ENCODE measurements at regions not wholly inside any gene's neighbourhood (a gene's known extent, or its start where the extent isn't known, plus 50 kb on each side); places are given as distances from the start of the nearest gene placed in this dataset.

DNA sequence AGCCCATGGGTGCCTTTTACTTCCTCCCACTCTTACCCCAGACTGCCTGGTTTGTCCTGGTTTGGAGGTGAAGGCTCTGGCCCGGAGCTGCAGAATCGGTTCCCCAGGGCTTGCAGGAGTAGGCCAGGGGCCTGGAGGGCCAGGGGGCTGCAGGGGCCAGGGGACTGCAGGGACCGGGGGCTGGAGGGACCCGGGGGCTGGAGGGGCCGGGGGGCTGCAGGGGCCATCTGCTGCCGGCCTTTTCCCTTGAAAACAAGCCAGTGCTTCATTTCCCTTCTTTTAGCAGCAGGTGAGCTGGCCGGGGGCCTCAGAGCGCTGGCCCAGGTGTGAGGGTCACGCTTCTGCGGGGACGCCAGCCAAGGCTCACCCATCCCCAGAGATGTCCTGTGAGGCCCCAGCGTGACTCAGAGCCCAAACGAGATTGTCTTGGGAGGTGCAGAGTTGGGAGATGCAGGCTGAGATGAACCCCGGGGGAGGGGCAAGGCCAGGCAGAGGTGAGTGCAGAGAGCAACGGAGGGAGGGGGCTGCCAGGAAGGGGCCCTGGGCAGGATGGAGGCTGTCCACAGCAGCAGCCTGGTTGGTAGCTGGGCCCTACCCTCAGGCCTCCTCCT is 154.9 kb downstream of the KIF26A start:
- DNase-seq = no peak

DNA sequence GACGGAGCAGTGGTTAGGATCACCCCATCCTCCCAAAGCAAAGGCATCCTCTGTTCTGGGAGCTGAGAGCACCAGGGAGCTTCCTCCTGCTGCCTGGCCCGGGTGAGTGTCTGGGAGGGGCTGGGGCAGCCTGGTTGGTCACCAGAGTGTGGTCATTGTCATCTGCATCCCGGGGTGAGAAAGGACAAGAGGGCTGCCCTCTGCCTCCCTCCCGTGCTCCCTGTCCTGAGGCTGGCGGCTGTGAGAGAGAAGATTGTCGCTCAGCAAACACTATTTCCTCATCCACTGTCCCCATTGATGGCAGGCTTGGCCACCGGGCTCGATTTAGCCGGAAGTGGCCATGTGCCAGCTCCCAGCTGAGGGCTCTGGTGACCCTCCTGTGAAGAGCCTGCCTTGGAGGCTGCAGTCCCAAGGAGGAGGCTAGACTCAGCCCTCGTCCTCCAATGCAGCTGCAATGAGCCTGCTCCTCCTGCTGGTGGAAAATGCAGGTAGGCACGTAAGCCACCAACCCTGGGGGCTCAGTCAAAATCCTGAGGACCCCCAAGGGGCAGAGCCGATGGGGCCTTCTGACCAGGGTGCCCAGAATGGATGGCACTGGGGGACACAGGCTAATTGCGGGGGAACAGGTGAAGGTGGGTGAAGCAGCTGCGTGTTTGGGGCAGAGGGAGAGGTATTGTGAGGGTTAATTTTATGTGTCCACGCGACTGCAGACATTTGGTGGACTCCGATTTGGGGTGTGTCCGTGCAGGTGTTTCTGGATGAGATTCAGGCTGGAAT is 155.7 kb downstream of the KIF26A start:
- no peak for DNase-seq

DNA sequence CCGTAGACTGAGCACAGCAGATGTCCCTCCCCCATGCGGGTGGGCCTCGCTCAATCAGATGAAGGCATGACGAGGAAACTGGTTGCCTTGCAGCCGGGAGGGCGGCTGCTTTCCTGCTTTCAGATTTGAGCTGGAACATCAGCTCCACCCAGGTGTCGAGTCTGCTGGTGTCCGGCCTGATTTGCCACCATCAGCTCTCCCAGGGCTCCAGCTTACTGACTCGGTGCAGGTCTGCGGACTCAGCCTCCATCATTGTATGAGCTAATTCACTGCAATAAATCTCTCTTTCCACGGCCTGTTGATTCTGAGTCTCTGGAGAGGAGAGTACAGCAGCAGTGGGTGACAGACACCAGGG is 156.2 kb downstream of the KIF26A start:
- no peak for DNase-seq

DNA sequence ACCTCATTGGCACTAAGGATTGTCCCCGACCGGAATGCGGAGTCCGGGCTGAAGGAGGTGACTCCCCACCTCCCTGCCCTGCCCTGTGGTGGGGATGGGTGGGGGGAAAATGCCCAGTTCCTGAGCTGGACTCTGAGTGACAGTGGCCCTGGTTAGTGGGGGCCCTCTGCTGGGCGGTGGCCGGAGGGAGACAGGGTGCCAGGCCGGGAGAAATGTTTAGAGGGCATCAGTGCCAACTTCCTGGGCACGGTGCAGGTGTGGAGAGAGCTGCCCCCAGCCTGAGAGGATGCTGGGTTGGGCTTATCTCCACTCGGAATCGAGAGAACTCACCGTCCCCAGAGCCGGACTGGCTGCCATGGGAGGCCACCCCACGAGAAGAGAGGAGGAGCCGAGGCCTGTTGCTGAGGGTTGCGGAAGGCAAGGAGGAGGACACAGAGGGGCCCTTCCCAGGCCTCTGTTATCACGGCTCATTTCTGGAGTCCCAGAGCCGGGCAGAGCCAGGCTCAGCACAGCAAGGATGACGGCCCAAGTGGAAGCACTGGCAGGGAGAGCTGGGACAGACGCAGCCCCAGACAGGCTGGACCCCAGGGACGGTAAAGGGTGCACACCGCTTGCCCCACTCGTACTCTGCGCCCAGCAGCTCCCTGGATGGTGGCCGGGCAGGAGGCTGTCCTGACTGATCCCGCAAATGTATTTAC is 156.7 kb downstream of the KIF26A start:
- no peak for DNase-seq

DNA sequence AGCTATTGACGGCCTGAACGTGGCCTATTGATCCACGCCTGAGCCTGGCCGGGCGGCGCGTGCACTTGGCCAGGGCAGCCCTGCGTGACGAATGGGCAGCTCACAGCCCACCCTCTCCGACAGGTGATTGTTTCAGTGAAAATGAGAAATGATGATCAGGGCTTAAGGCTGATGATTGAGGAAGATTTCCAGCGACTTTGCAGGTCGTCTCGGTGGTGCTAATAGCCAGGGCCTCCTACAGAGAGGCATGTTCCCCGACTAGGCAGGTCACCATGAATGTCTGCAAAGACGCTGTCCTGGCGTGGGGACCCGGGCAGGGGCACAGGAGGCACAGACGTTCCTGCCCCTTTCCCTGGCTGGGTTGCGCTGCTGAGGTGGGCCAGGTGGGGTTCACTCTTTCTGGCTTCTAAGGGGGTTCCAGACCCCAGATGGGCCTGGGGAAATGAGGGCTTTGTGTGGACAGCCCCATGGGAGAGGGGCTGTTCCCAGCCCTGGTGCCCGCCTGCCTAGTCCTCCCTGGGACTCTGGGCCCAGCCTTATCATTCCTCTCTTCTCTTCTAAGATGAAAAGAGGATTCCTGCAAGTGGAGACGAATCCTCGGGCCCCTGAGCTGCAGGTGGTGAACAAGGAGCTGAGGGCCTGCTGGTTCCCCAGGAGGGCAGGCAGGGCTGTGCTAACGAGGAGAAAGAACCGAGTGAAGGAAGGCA is 157.4 kb downstream of the KIF26A start:
- DNase-seq = no peak

DNA sequence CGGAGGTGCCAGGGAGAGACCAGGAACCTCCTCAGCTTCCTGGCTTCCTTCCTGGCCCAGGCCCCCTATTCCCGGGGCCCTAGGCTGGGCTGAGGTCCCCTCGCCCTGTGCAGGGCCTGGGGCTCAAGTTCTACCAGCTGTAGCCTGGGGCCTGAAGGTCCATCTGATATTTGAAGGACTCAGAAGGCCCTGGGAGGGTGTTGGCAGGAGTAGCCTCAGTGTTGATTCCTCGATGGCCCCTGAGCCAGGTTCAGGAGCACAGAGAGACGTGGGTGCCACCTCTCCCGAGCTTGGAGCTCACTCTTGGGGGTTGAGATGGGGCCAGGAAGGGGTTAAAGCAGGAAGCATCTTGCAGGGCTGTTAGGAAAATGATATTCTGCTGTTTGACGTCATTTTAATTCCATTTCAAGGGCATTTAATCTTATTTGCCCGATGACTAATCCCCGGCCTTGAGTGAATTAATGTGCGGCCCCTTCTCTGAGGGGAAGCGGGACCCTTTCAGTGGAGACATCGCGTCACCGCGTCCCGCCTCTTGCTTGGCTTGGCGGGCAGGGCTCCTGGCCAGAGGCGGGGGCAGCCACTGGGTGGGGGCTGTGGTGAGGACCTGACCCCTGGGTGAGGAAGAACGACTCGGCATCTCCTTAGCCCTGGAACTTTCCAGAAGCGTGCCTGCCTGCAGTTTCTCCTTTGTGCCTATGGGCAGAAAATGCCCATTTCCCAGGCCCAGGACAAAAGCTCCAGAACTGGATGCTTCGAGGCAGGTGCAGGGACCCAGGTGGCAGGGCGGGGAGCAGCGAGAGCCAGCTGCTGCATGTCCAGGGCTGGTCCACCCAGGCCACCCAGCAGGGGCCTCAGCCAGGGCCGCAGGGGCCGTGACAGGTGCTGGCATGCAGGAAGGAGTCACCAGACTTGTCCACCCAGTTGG is 158.3 kb downstream of the KIF26A start:
- no peak for DNase-seq

DNA sequence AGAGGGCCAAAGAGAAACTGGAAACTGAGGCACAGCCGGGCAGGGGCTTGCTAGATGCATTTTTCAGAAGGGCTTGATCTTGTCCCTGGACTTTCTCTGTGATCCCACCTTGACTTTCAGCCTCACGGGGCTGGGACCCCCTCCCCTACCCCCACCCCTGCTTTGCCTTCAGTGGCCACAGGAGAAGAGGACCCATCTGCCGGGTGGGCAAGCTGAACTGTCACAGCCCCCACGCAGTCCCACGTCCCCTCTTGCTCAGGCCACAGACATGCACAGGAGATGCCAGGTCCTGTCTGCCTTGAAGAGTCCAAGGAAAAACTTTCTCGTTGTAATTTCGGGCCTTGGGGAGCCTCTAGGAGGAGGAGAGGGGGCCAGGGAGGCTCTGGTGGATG is 158.9 kb downstream of the KIF26A start:
- DNase-seq = no peak

DNA sequence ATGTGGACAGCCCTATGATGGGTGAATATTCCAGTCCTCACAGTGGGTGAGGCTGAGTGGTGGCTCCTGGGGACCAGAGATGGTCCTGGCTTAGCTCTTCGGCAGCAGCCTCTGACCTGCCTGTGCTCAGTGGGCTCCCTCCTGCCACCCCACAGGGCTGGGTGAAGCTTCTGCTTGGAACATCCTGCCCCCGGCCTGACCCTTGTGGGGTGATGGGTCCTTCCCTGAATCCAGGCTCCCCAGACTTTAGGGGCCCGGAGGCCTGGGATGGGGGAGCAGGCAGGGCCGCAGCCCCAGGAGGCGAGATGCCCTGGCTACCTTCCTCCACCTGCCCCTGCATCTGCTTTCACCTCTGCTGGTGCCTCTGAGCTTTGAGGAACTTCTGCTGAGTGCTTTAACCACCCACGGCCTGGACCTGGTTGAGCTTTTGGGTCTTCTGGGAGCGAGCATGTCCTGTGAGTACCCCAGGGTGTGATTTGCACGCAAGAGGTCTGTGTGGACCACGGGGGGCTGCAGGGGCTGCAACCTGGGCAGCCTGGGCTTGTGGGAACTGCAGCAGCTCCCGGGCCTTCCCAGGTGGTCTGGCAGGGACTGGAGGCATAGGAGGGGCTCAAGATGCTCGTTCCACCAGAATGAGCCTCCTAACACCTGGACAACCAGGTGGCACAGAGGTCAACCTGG is 159.5 kb downstream of the KIF26A start:
- DNase-seq = no peak

DNA sequence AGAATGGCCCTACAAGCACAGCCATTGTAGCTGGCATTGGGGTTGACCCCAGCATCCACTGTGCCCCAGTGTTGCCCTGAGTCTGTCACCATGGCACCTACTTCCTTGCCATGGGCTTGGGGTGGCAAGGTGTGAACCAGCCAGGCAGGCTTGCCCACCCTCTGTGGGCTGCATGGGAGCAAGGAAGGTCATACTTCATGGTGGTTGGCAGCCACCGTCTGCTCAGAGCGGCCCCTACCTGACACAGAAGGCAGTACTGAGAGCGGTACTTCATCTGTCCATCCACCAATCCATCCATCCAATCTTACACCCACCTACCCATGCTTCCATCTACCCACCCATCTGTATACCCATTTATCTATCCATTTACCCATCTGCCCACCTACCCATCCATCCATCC is 160.1 kb downstream of the KIF26A start:
- DNase-seq = no peak

DNA sequence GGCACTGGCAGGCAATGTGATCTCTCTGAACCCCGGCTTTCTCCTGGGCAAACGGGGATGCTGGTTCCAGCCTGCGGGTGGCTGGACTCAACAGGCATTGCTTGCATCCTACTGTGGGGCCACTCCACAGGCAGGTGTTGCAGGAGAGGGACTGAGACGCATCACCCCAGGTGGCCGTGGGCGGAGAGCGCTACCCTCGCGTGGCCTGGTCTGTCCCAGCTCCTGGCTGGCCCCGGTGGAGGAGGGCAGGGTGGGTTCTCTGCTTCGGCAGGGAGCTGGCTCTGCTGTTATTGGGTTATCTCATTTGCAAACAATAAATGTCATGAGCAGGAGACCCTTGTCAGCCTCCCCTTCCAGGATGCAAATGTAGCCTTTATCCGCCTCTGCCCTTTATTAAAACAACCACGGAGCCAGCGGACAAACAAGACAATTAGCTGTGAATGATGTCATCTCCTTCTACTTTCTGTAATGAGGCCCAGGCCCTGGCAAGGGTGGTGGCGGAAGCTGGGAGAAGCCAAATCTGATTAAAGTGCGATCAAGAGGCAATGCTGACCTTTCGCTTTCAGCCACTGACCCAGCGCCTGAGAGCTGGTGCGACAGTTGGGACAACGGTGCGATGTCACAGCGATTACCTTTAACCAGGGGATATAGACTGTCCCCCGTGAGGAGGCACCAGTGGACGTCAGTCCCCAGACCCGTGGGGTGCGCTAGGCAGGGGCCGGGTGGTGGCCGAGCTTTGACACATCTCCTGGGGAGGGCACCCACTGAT is 161.8 kb downstream of the KIF26A start:
- DNase-seq = no peak

DNA sequence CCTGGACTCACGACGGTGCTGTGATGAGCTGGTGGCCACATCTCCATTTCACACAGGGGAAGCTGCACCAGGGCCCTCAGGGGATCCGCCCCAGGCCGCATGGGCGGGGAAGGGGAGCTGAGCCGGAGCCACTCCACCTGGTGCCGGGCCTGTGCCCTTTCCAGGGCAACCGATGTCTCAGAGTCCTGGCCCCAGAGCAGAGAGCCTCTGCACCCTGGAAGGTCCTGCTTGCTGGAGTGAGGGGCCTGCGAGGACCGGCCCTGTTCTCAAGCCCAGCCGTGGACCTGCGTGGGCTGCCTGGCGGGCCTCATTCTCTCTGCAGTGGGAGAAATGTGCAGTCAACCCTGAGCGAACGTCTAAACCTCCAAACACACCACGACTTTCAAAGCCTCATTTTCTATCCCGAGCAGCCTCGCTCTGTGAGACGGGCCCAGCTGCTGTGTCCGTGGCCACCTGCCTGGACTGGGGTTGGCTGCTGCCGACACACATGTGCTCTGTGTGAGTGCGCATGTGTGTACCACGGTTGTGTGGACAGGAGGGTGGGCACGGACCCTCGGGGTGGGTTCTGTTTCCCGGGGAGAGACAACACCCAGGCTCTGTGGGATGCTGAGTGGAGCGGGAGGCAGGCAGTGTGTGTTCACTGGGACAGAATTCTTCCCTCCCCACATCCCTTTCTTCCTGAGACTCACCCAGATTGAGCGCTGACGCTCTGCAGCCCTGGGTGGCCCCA is 163.5 kb downstream of the KIF26A start:
- DNase-seq = no peak

DNA sequence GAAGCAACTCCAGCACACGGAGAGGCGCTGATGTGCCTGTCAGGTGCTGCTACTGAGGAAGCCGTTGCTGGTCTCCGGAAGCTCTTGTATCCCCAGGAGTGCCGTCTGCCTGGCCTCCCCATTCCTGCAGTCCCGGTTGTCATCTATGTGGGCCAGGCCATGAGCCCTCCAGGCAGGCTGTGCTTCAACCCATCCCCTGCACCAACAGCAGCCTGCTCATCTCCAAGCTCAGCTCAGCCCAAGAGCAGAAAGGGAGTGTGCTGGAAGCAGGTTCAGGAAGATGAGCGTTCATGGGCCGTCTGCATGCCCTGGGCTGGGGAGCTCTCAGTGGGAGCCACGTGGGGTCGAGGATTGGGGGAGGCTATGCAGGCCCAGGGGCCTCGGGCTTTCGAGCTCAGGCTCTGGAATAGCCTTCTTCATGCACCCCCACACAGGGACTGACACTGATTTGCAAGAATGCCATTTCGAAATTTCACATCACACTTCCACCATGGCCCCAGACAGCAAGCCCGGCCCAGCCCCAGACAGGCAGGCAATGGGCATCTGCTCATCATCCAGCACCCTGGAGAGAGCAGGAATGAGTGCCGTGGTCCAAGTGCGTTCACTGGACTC is 164.5 kb downstream of the KIF26A start:
- no peak for DNase-seq

DNA sequence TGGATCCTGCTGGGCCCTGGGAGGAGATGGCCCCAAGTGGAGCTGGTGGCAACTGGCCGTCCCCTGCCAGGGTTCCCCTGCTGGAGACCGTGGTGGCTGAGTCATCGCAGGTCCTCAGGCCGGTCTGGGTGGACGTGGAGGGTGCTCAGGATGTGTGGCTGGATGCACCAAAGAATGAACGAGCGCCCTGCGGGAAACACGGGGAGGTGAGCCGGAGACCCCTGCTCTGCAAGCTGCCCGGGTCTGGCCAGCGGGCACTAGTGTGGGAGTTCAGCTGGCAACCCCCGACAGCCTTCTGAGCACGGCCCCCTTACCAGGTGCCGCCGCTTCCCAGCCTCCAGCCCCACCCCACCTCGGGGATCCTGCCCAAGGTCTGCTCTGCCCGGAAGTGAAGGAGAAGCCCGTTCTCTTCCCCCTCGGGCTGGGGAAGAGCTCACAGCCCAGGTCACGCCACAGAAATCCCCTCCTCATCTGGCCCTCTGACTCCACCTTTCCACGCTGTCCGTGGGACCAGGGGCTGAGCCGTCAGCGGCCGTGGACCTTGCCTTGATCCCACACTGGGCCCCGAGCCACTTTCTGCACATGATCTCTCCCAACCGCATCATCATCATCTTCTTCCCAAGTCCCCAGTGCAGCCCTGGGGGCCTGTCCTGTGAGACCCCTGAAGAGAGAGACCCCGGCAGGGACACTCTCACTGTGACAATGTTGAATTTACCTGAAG is 165.5 kb downstream of the KIF26A start:
- no peak for DNase-seq

DNA sequence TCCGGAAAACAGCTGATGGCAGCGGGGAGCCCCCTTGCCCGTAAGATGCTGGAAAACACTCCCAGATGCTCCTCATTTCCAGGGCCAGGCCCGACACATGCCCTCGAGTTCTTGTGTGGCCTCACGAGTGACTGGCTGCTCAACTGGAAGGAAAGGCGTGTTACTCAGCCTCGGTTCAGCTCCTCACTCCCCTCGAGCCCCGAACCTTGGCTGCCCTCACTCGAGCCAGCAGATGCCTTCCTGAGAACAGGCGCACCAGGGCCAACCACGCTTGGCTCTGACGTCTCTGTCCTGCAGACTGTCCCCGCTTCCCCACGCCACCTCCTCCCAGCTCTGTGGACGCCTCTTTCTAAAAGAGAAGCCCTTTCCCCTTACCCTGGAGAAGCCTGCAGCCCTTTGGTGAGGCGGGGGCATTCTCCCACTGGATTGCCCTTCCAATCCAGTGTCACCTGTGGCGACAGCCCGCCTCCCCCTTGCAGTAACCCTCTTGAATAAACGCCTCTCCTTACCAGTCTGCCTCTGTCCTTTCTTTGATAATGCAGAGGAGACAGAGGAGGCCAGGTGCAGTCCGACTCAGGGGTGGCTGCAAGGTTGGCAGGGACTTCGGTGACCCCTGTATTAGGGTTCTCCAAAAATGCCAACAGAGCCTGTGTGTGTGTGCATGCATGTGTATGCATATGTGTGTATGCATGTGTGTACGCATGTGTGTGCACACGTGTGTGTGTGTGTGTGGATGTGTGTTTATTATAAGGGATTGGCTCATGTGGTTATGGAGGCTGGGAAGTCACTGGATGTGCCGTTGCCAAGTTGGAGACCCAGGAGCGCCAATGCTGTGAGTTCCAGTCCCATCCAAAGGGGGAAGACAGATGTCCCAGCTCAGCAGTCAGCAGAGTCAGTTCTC is 166.3 kb downstream of the KIF26A start:
- DNase-seq = no peak

DNA sequence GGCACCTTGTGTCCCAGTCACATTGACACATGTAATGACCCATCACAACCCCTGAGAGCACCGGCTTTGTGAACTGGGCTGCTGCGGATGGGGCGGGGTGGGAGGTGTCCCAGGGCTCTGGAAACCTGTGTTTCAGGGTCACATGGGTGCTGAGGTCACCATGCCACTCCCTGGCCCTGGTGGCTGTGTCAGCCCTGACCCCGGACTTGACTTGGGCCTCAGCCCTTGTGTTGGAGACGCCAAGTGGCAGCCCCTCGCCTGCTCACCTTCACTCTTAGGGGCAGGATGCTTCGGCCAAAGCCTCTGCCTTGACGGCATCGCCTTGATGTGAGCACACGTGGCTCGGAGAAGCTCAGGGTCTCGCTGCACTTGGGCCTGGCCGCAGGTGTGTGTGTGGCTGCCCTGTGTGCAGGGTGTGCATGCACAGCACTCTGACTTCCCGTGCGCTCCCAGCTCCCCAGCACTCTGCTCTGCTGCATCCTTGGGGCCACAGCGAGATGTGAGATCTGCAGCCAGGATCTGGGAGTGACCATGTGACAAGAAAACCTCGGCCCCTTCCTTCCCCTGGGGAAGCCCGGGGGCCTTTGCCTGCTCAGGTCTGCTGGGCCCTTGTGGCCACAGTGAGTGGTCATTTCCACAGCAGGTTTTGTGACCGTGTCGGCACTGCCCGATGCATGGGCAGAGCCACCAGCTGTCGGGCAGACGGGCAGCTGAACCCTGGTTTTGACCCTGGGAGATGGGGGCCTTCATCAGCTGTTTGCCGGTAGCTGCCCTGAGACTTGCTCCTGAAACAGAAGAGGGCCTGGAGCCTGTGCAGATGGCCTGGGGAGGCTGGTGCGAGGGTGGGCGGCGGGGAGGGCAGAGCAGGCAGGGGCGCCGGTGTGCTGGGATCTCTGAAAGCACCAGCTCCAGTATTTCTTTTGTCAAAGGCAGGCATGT is 167.4 kb downstream of the KIF26A start:
- DNase-seq = no peak

DNA sequence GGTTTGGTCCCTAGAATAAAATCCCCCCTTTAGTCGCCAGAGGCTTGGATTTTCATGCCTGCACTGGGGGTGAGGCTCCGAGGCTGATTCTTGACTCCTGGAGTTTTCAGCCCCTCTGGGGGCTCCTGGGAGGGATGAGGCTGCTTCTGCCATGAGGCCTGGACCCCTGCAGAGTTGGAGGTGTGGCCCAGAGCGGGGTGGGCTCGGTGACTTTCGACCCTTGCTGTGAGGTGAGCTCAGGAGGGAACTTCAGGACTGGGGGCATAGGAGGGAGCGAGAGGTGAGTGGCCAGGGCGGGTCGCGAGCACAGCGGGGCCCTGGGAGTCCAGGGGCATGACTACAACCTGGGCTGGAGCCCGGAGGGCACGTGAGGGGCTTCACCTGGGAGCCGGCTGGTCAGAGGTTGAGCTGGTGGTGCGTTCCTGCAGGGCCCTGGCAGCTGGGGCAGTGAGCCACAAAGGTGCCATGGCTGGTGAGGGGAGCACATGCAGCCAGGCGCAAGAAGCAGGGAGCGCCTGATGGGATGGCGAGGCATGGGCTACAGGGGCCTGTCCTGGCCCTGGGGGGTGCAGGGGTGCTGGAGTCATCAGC is 168.2 kb downstream of the KIF26A start:
- no peak for DNase-seq

DNA sequence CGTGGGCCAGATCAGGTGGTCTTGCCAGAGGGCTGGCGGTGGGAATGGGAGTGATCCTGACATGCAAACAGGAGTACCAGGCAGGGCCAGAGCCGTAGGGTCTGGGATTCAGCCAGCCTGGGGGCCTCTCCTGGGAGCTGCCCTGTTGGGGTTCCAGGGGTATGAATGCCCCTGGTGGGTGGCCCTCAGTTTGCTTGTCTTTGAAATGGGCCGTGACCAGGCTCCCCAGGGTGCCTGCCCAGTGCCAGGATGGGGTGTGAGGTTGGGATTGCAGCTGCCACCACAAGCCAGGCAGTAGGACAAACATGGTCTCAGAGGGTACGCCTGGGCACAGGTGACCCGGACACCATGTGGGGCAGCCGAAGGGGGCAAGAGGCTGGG is 168.8 kb downstream of the KIF26A start:
- DNase-seq = no peak
